Cardiac septum (tissue), 1 donor: ENCODE measurements at regions not wholly inside any gene's neighbourhood (a gene's known extent, or its start where the extent isn't known, plus 50 kb on each side); places are given as distances from the start of the nearest gene placed in this dataset.
"Not testable (repeated sequence)": the region's sequence is repeated elsewhere in the genome, so short reads cannot be mapped to it uniquely, and the experiment has no call there.

ENCODE experiments used
- DNase-seq: peaks from one replicate; pipeline ENCODE4 v3.0.0-alpha.2; 2020; ENCODE audit warnings: low spot score
- intact Hi-C: fragments of 100-400 bp; cut with DNase I; formaldehyde crosslinking; loops from one replicate; pipeline ENCODE4 v1.14.0; 2022
- donor health status: DM: no; HTN: no; CAD: no.

DNA sequence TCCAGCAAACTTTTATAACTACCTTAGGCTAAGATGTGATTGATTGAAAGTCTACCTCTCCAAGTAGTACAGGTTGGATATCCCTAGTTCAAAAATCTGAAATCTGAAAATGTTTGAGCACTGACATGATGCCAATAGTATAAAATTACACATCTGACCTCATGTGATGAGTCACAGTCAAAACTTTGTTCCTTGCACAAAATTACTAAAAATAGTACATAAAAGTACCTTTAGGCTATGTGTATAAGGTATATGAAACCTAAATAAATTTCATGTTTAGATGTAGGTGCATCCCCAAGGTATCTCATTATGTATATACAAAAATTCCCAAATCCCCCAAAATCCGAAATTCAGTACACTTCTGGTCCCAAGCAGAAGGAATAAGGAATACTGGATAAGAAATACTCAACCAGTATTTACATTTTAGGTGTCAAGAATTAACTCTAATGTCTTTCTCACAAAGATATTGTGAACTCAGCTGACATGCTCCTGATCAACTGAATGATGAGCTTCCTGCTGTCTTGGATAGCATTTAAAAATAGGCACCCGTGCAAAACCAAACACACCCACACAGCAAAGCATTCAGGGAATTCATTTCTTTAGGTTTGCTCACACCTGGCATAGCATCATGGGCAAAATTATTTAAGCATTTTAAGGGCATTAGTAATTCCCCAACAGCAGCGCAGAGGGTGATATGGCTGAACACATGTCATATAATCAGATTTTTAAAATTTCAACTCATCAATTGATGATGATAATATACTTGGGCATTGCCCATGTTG lies 497.4 kb upstream of the MEIS1 start:
- no peak for DNase-seq
- intact Hi-C loops, result no loop called here

DNA sequence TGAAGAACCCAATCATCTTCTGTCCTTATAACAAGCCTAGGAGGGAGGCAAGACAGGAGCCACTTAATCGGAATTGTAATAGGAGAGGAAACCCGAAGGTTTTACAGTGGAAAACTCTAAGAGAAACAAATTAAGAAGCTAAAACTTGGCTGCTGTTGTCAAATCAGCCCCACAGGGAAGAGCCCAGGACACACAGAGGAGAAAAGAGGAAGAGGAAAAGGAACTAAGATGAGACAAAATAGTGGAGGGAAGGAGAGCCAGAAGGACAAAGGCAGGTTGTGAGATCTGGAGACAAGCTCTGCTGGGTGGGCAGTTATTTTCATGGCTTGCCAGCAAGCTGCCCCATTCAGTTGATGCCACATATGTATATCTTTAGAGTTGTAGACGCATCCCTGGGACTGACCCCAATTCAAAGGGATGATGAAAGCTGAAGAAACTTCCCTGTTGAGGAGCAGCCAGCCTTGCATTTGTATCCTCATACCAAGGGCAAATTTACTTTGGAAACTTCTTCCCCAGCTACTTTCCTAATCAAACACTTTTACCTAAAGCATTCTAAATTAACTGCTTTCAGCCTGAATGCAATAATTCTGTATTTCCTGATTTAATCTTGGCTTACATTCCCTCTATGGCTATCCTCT lies 499.8 kb upstream of the MEIS1 start:
- DNase-seq, result no peak
- intact Hi-C loops, result no loop called here

DNA sequence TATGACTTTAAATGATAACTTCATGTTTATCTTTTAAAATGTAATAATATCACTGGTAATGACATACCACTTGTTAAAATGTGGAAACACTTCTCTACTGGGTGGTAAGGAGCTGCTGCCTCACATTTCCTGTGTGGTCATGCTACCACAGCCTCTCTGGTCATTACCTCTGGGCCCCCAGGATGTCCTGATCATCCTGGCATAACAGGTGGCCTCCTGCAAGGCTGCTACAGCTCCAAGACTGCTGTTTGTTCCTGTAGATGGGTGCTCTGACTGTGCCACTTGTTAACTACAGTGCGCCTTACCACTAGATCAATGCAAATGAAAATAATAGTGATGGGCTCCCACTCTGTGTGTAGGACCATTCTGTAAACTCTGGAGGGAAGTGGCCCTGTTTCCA lies 500.2 kb upstream of the SPRED2 start:
- intact Hi-C loops, result no loop called here
- DNase-seq, result no peak

GRCh38 chr2:65931056-65931455 lies 498.7 kb upstream of the SPRED2 start:
- intact Hi-C loops, result no loop called here
- DNase-seq, result no peak

- no peak for DNase-seq
- intact Hi-C loops, result no loop called here
Observed at GRCh38 chr2:65930259-65930658, 497.9 kb upstream of the SPRED2 start.

- DNase-seq, intact Hi-C loops: not testable (repeated sequence)
Observed at GRCh38 chr2:65929664-65930063, 497.3 kb upstream of the SPRED2 start.

DNA sequence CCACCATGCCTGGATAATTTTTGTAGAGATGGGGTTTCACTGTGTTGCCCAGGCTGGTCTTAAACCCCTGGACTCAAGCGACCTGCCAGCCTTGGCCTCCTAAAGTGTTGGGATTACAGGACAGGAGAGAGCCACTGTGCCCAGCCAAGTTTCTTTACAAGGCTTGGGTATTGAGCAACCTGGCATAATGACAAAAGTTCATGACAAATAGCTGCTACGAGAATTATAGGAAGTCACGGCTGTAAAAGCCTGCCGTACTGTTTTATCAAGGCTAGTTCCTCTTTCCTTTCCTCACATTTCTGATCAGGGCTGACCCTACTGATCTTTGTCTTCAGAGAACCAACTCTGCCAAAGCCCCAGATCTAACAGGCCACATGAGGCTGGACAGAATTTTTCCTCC lies 490.4 kb upstream of the SPRED2 start:
- no peak for DNase-seq
- intact Hi-C loops, result no loop called here

DNA sequence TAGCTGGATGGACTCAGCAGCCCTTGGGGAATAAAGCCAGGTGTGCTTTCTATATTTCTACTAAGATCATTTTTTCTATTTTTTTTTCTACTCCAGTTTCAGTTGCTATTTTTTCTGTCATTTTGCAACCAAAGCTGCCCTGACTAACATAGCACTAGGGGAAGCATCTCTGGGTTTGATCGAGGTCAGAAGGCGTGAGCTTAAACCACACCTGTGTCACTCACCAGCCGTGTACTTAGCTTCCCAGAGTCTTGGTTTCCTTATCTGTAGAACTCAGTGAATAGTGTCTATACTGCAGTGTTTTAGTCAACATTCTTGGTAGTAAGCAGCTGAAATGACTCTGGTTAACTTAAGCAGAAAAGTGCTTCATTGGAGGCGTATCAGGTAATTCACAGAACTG lies 489.6 kb upstream of the SPRED2 start:
- DNase-seq, result no peak
- intact Hi-C loops, result no loop called here

GRCh38 chr2:65921116-65921515 lies 488.7 kb upstream of the SPRED2 start:
- intact Hi-C loops, result no loop called here
- no peak for DNase-seq

DNA sequence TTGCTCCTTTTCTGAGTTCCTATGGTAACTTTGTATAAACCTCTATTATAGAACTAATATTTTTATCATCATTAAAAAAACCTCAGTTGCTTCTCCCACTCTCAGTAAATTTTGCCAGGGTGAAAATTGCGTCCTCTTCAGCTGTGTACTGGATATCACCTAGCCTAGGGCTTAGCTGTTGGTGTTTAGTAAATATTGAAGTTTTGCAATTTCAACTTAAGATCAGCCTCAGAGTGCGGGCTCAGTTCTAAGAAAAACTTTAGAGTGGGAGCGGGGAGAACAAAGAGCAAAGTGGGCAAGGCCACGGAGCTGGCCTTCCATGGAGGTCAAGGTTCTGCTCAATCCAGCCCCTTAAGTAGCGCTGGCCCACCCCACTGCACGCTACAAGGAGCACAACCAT lies 488.3 kb upstream of the SPRED2 start:
- intact Hi-C loops, result no loop called here

GRCh38 chr2:65919550-65920188 lies 487.3 kb upstream of the SPRED2 start:
- no peak for DNase-seq
- intact Hi-C loops, result no loop called here

More for the DNA sequence above, 488.3 kb upstream of the SPRED2 start:
- no peak for DNase-seq

GRCh38 chr2:65918760-65919187 lies 486.4 kb upstream of the SPRED2 start:
- DNase-seq, result no peak
- intact Hi-C loops, result no loop called here

DNA sequence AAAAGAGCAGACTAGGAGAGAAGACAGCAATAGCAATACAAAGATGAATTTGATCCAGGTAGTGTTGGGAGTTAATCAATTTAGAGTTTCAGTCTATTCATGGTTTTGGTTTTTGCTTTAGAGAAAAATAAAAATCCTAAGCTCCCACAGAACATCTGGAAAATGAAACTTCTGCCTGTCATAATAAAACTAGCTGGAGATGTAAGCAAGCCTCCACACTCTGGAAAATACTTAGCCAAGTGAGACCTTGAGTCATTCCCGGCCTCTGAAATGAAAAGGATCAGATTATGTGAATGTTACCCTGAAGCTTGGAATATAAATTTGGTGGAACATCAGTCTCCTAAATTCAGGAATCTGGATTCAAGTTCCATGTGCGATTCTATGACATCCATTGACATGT lies 485.6 kb upstream of the SPRED2 start:
- intact Hi-C loops, result no loop called here
- no peak for DNase-seq

DNA sequence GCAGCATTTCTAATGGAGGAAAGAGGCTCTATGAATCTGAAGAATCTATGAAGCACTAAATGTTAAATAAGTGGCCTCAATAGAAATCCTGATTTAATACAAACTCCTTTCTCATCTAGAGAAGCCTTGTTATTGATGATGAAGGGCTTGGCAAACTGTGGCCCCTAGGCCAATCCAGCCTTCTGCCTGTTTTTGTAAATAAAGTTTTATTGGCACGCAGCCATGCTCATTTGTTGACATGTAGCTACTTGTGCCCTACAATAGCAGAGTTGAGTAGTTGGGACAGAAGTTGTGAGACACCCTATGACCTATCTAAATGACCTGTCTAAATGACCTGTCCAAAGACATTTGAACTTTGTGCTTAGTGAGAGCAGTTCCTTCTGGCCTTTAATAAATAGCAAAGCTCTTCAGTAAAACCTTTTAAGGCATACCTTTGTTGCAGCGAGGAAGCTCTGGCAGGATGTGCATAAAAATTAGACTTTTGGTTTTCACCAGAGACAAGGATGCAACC lies 484.4 kb upstream of the SPRED2 start:
- DNase-seq, result no peak
- intact Hi-C loops, result no loop called here

GRCh38 chr2:65916177-65916576 lies 483.8 kb upstream of the SPRED2 start:
- DNase-seq, result no peak
- intact Hi-C loops, result no loop called here

DNA sequence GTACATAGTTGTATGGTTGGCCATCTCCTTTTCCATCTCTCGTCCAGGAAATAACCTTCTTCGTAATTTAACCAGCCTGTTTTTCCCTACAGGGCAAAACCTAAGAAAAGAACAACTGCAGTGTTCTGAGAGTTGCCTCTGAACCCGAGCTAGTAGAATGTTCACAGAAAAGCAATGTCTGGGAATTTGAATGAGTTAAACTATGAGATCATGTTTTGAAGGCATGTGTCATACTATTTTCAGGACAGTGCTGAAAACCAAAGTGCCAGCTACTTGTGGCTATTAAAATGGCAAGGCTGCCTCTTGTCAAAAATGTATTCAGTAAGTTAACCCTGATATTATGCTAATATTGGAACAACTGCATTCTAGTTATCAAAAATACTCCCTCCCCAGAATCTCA lies 482.9 kb upstream of the SPRED2 start:
- intact Hi-C loops, result no loop called here
- no peak for DNase-seq

DNA sequence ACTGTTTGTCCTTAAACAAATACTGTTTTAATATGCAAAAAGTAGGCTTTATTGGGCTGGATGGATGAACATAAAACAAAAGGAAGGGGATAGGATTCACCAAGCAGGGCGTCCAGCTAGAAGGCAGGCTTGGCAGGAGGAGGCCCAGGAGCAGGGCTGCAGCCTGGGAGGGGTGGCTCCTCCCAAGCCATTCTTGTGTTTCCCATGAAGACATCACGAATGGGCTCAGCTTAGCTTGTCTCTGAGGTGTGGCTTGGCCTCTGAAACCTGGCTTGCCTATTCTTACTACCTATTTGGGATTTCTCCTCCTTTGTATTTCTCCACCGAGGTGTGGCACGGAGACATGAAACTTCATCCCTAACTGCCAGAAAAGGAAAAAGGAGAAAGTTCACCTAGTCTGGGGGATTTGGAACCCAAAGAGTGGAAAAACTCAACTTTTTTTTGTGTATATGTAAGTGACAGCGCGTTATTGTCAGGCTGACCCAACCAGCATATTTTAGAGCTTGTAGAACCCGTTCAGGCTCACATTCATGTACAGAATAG lies 481.9 kb upstream of the SPRED2 start:
- intact Hi-C loops, result no loop called here
- no peak for DNase-seq

GRCh38 chr2:65913813-65914212 lies 481.4 kb upstream of the SPRED2 start:
- intact Hi-C loops, result no loop called here
- DNase-seq, result no peak

DNA sequence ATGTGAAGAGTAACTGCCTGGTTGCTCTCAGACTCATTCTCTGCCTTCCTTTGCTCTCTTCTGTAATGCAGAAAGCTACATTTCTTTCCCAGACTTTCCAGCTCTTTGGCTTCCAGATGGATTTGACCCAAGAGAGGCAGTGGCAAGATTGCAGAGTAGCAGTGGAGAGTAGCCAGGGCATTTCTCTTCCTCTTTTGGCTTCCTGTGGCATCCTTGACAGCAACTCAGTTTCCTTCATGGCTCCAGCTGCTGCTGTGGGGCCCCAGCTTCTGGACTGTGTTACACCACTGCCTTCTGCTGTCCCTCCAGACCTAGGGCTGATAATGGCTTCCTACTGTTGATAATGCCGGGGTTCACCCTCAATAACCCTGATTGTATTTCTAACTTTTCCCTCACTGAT lies 469.4 kb upstream of the SPRED2 start:
- intact Hi-C loops, result no loop called here
- DNase-seq, result no peak

- no peak for DNase-seq
- intact Hi-C loops, result no loop called here
Observed at GRCh38 chr2:65896446-65896845, 464.0 kb upstream of the SPRED2 start.
